ENCODE measurements at regions not wholly inside any gene's neighbourhood (a gene's known extent, or its start where the extent isn't known, plus 50 kb on each side); places are given as distances from the start of the nearest gene placed in this dataset.

- no peak for TF ChIP-seq CTCF (IDR thresholded peaks at IDR 0.05)
- no peak for TF ChIP-seq POLR2A (IDR thresholded peaks at IDR 0.05)
Measured at GRCh38 chr10:91711885-91712680, 79.2 kb upstream of the PPP1R3C start.

All from Peyer's patch (tissue), 4 donors.